Prostate gland (tissue), 2 donors: ENCODE measurements at regions not wholly inside any gene's neighbourhood (a gene's known extent, or its start where the extent isn't known, plus 50 kb on each side); places are given as distances from the start of the nearest gene placed in this dataset.

Source experiments
- DNase-seq: peaks from one replicate; pipeline ENCODE4 v3.0.0-alpha.2; 2019; ENCODE audit warnings: low spot score
- H3K27ac ChIP-seq, 2 donors: fragments of 200-600 bp; sonication (generic); 2 replicates each; pipeline ENCODE4 v1.5.1; 2017 to 2019
- H3K27me3 ChIP-seq: fragments of 200-600 bp; sonication (generic); replicated peaks from 2 replicates; pipeline ENCODE4 v1.5.1; 2019; ENCODE audit not compliant: insufficient read depth
- H3K36me3 ChIP-seq, 2 donors: fragments of 200-600 bp; sonication (generic); 1 replicate in 1 of 2; 2 replicates in 1 of 2; pipeline versions ENCODE4 v1.5.1 to v1.8.1; 2017 to 2019
- H3K4me1 ChIP-seq: fragments of 200-600 bp; sonication (generic); replicated peaks from 2 replicates; pipeline ENCODE4 v1.5.1; 2019
- H3K4me3 ChIP-seq, 2 donors: fragments of 200-600 bp; sonication (generic); 2 replicates each; pipeline ENCODE4 v1.5.1; 2017 to 2019
- H3K9me3 ChIP-seq: fragments of 200-600 bp; sonication (generic); 2 replicates; pipeline ENCODE4 v1.5.1; 2017
- POLR2A ChIP-seq: fragments of 450-650 bp; IDR thresholded peaks from one replicate; pipeline ENCODE4 v1.6.1; 2016; ENCODE audit warnings: antibody characterized with exemption, mild to moderate bottlenecking
- POLR2AphosphoS5 ChIP-seq: sonication (generic); formaldehyde crosslinking; IDR thresholded peaks from one replicate; pipeline ENCODE4 v1.6.1; 2017; ENCODE audit warnings: antibody characterized with exemption
- WGBS: methylation state at CpG from one replicate; pipeline ENCODE4 v1.1.5; 2018; 5-methylcytosine and 5-hydroxymethylcytosine counted together
- intact Hi-C: fragments of 100-400 bp; cut with DNase I; formaldehyde crosslinking; loops from one replicate; pipeline ENCODE4 v1.14.2; 2022
- TF ChIP-seq, protein P1 (sequence below), 4 experiments: fragments of 200-600 bp in 2 of 4; fragments of 450-650 bp in 2 of 4; sonication (generic) in 2 of 4; IDR thresholded peaks; 1 replicate in 3 of 4; 2 replicates in 1 of 4; pipeline ENCODE4 v1.5.1; 2016 to 2019; ENCODE audit warnings: antibody characterized with exemption in 4 of 4, mild to moderate bottlenecking in 2 of 4, moderate library complexity in 2 of 4

DNA sequence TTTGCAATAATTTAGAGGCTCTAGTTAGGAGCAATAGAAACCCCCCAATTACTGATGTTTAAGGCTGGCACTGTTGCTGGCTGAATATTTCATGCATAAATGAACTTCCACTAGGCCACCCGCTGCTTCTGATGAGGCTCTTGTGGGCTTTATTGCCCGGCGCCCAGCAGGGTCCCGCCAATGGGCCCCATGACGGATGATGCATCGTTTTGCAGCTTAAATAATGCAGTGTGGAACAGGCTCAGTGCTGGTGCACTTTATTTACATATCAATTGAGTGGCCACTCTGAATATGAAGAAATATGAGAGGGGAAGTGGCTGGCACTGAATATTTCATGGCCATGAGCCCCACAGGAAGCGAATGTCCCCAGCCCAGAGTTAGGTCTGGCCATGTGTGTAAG, 155.3 kb upstream of the MAFB start:
- intact Hi-C loops: no loop called here
- no peaks in the 10 kb centered on the region for H3K36me3 ChIP-seq
- WGBS: 86% methylated on average over 7 of the region's 7 CpGs
- no peaks in the 10 kb centered on the region for H3K4me1 ChIP-seq
- no peaks in the 10 kb centered on the region for H3K9me3 ChIP-seq
- TF ChIP-seq, protein P1, sequence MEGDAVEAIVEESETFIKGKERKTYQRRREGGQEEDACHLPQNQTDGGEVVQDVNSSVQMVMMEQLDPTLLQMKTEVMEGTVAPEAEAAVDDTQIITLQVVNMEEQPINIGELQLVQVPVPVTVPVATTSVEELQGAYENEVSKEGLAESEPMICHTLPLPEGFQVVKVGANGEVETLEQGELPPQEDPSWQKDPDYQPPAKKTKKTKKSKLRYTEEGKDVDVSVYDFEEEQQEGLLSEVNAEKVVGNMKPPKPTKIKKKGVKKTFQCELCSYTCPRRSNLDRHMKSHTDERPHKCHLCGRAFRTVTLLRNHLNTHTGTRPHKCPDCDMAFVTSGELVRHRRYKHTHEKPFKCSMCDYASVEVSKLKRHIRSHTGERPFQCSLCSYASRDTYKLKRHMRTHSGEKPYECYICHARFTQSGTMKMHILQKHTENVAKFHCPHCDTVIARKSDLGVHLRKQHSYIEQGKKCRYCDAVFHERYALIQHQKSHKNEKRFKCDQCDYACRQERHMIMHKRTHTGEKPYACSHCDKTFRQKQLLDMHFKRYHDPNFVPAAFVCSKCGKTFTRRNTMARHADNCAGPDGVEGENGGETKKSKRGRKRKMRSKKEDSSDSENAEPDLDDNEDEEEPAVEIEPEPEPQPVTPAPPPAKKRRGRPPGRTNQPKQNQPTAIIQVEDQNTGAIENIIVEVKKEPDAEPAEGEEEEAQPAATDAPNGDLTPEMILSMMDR (IDR thresholded peaks at IDR 0.05): no peak
- no peak for TF ChIP-seq POLR2AphosphoS5
- no peak for TF ChIP-seq POLR2A
- H3K27me3 ChIP-seq: no peaks in the 10 kb centered on the region
- H3K27ac ChIP-seq: no peak overlapping the region
- no peak overlapping the region for H3K4me3 ChIP-seq
- no peak for DNase-seq

DNA sequence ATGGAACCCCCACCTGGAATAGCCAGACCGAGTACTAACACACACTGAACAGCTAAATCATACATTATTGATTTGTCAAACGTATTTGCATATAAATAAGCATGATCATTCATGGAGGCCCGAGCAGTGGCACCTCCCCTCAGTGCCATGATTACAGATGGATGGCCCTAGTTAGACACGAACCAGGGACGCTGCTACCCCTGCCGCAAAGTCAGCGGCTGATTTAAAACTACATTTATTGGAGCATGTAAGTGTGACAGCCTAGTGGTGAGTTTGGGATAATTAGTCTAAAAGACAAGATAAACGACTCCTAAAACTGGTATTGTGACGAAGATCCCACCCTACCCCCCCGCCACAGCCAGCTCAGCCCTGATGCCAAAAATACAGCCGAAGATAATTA, 159.1 kb upstream of the MAFB start:
- H3K4me1 ChIP-seq: no peaks in the 10 kb centered on the region
- no peak for DNase-seq
- H3K27ac ChIP-seq: no peak overlapping the region
- 58% methylated on average over 11 of the region's 11 CpGs for WGBS
- no peaks in the 10 kb centered on the region for H3K27me3 ChIP-seq
- no peaks in the 10 kb centered on the region for H3K9me3 ChIP-seq
- no peak overlapping the region for H3K4me3 ChIP-seq
- intact Hi-C loops: no loop called here
- H3K36me3 ChIP-seq: no peaks in the 10 kb centered on the region
- TF ChIP-seq, protein P1 (IDR thresholded peaks at IDR 0.05): no peak
- TF ChIP-seq POLR2A (no peak), POLR2AphosphoS5 (no peak)

DNA sequence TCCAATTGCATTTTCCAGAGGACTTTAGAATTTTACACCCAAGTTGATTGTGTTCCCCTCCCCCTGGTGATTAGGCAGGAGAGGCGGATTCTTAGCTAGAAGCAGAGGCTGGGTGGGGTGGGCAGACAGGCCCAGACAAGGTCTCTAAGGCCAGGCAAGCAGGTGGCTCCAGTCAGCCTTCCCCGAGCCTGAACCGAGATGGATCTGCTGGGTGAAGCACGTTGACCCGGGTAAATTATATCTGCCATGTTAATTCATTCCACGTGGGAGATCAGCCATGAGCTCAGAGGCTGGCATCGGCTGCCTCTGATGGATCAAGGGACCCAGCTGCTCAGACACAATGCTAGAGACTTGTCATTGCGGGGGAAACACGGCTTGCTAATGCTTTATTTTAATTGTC, 159.5 kb upstream of the MAFB start:
- no peak for DNase-seq
- no peak overlapping the region for H3K27ac ChIP-seq
- no peaks in the 10 kb centered on the region for H3K27me3 ChIP-seq
- no peaks in the 10 kb centered on the region for H3K36me3 ChIP-seq
- H3K9me3 ChIP-seq: no peaks in the 10 kb centered on the region
- no peak overlapping the region for H3K4me3 ChIP-seq
- WGBS: 32% methylated on average over 9 of the region's 9 CpGs
- no peaks in the 10 kb centered on the region for H3K4me1 ChIP-seq
- intact Hi-C loops: no loop called here
- TF ChIP-seq, protein P1 (IDR thresholded peaks at IDR 0.05): no peak
- no peak for TF ChIP-seq POLR2A
- TF ChIP-seq POLR2AphosphoS5: no peak

DNA sequence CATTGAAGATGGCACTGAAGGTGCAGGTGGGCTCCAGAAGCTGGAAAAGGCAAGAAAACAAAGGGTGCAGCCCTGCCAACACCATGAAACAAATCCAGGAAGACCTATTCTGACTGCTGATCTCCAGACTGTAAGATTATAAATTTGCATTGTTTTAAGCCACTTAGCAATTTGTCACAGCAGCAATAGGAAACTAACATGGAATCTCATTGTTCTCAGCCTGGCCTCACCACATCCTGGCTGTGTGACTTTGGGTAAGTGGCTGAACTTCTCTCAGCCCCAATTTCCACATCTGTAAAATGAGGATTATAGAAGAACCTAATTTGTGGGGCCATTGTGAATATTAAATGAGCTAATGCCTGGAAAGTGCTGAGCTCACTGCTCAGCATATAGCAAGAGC, 160.4 kb upstream of the MAFB start:
- TF ChIP-seq, protein P1 (IDR thresholded peaks at IDR 0.05): no peak
- no peak for TF ChIP-seq POLR2A
- no peak for TF ChIP-seq POLR2AphosphoS5
- DNase-seq: no peak
- H3K4me3 ChIP-seq: no peak overlapping the region
- H3K9me3 ChIP-seq: no peaks in the 10 kb centered on the region
- intact Hi-C loops: no loop called here
- H3K27ac ChIP-seq: no peak overlapping the region
- no peaks in the 10 kb centered on the region for H3K4me1 ChIP-seq
- no peaks in the 10 kb centered on the region for H3K36me3 ChIP-seq
- H3K27me3 ChIP-seq: no peaks in the 10 kb centered on the region

DNA sequence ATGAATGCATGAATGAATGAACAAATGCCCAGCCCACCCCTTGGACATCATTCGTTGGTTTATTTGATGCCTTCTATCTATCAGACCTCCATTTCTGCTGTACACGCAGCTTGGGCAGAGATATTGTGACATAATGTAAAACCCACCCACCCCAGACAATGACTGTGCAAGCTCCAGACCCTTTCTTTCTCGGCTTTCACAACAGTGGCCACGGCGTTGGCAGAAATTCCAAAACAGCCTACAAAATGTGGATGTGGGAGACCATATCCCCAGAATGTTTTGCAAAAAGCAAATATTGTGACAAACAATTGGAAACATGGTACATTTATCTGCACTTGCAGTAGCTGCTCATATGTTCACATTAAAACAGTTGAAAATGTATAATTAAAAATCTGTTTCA, 162.0 kb upstream of the MAFB start:
- Histone ChIP-seq H3K27me3 (no peaks in the 10 kb centered on the region), H3K27ac (no peak overlapping the region), H3K36me3 (no peaks in the 10 kb centered on the region), H3K4me1 (no peaks in the 10 kb centered on the region), H3K4me3 (no peak overlapping the region), H3K9me3 (no peaks in the 10 kb centered on the region)
- TF ChIP-seq, protein P1 (IDR thresholded peaks at IDR 0.05): no peak
- TF ChIP-seq POLR2A (no peak), POLR2AphosphoS5 (no peak)
- WGBS: 86% methylated on average over 5 of the region's 5 CpGs
- intact Hi-C loops: no loop called here
- DNase-seq: no peak
